ENCODE measurements at regions not wholly inside any gene's neighbourhood (a gene's known extent, or its start where the extent isn't known, plus 50 kb on each side); places are given as distances from the start of the nearest gene placed in this dataset.

DNA sequence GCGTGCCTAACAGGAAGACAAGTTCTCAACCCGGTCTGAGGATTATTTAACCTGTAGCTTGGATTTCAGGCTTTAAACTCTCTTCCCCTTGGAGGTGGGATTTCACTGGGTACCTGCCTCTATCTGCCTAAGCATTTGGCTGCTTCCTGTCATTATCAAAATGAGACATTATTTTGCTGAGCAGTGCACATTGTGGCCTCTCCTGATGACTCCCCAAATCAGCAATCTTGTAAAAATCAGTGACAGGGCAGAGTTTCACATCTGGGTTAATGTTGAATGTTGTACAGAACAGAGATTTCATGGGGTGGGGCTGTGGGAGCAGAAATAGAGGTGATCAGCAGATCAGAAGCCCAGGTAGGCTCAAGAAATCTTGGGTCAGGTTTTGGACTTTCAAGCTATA is 605.9 kb downstream of the ELAVL2 start:
- TF ChIP-seq, protein P1, sequence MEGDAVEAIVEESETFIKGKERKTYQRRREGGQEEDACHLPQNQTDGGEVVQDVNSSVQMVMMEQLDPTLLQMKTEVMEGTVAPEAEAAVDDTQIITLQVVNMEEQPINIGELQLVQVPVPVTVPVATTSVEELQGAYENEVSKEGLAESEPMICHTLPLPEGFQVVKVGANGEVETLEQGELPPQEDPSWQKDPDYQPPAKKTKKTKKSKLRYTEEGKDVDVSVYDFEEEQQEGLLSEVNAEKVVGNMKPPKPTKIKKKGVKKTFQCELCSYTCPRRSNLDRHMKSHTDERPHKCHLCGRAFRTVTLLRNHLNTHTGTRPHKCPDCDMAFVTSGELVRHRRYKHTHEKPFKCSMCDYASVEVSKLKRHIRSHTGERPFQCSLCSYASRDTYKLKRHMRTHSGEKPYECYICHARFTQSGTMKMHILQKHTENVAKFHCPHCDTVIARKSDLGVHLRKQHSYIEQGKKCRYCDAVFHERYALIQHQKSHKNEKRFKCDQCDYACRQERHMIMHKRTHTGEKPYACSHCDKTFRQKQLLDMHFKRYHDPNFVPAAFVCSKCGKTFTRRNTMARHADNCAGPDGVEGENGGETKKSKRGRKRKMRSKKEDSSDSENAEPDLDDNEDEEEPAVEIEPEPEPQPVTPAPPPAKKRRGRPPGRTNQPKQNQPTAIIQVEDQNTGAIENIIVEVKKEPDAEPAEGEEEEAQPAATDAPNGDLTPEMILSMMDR (optimal IDR thresholded peaks at IDR 0.05 in 1 of 3, IDR thresholded peaks at IDR 0.05 in 1 of 3, conservative IDR thresholded peaks at IDR 0.05 in 1 of 3; ENCODE audit: extremely low read depth in 1 of 3, insufficient read depth in 2 of 3, low read length in 3 of 3), result no peak
- no peak for TF ChIP-seq EZH2 (IDR thresholded peaks at IDR 0.05; ENCODE audit: low read length)
